CD14-positive monocyte (primary cell): ENCODE measurements at regions not wholly inside any gene's neighbourhood (a gene's known extent, or its start where the extent isn't known, plus 50 kb on each side); places are given as distances from the start of the nearest gene placed in this dataset.

ENCODE experiments used
- DNase-seq, 3 donors: peaks; one replicate each; pipeline ENCODE4 v3.0.0-alpha.2; 2011 to 2022
- H2AFZ ChIP-seq: 2 replicates; pipeline ENCODE4 v1.6.0; 2012; ENCODE audit warnings: mild to moderate bottlenecking, low read depth, low read length, inconsistent platforms; ENCODE audit not compliant: insufficient read depth, poor library complexity, severe bottlenecking
- H3K27ac ChIP-seq, 2 donors: 1 replicate in 1 of 2; 2 replicates in 1 of 2; pipeline ENCODE4 v1.5.1; 2012 to 2013; ENCODE audit warnings: low read length in 2 of 2, control low read depth in 1 of 2, inconsistent platforms in 1 of 2, low read depth in 1 of 2, mild to moderate bottlenecking in 1 of 2
- H3K27me3 ChIP-seq, 2 donors: one replicate each; pipeline versions ENCODE4 v1.6.0 to v1.6.1; 2011 to 2013; ENCODE audit warnings: low read length in 2 of 2; ENCODE audit not compliant: control insufficient read depth in 2 of 2, insufficient read depth in 2 of 2
- H3K36me3 ChIP-seq, 2 donors: replicated peaks in 1 of 2; 1 replicate in 1 of 2; 2 replicates in 1 of 2; pipeline versions ENCODE4 v1.5.1 to v1.6.1; 2012 to 2013; ENCODE audit warnings: low read length in 2 of 2, control low read depth in 1 of 2, inconsistent platforms in 1 of 2, mild to moderate bottlenecking in 1 of 2; ENCODE audit not compliant: insufficient read depth in 2 of 2, control insufficient read depth in 1 of 2
- H3K4me1 ChIP-seq, 2 donors: 1 replicate in 1 of 2; 2 replicates in 1 of 2; pipeline versions ENCODE4 v1.5.1 to v1.6.1; 2012 to 2013; ENCODE audit warnings: low read length in 2 of 2, control low read depth in 1 of 2, inconsistent platforms in 1 of 2, mild to moderate bottlenecking in 1 of 2, moderate library complexity in 1 of 2; ENCODE audit not compliant: insufficient read depth in 2 of 2, control insufficient read depth in 1 of 2
- H3K4me2 ChIP-seq: replicated peaks from 2 replicates; pipeline ENCODE3; 2012; ENCODE audit warnings: low read length, moderate library complexity, mild to moderate bottlenecking; ENCODE audit not compliant: poor library complexity, severe bottlenecking; ENCODE audit errors: extremely low read depth
- H3K4me3 ChIP-seq, 3 experiments: fragments of 200-600 bp in 1 of 3; sonication (generic) in 1 of 3; replicated peaks in 1 of 3; 1 replicate in 2 of 3; 2 replicates in 1 of 3; pipeline ENCODE4 v1.5.1; 2011 to 2013; ENCODE audit warnings: low read length in 3 of 3, mild to moderate bottlenecking in 3 of 3, control low read depth in 2 of 3, low read depth in 2 of 3, inconsistent platforms in 1 of 3, moderate library complexity in 1 of 3
- H3K79me2 ChIP-seq: 2 replicates; pipeline ENCODE4 v1.6.0; 2012; ENCODE audit warnings: mild to moderate bottlenecking, control low read depth, inconsistent platforms, low read length, moderate library complexity; ENCODE audit not compliant: insufficient read depth
- H3K9ac ChIP-seq: 2 replicates; pipeline ENCODE4 v1.6.0; 2017; ENCODE audit warnings: low read length, mild to moderate bottlenecking; ENCODE audit not compliant: insufficient read depth, poor library complexity, severe bottlenecking
- H3K9me3 ChIP-seq, 2 donors: replicated peaks in 1 of 2; 1 replicate in 1 of 2; 2 replicates in 1 of 2; pipeline versions ENCODE4 v1.5.1 to v1.6.1; 2012 to 2013; ENCODE audit warnings: low read length in 2 of 2, control low read depth in 1 of 2; ENCODE audit not compliant: control insufficient read depth in 1 of 2, insufficient read depth in 1 of 2
- H4K20me1 ChIP-seq: 2 replicates; pipeline ENCODE4 v1.6.0; 2012; ENCODE audit warnings: mild to moderate bottlenecking, low read length, control low read depth, moderate library complexity; ENCODE audit not compliant: insufficient read depth
- H3K27ac Mint-ChIP-seq, 7 donors: one replicate each; pipeline ENCODE4 v1.8.0; 2020; ENCODE audit warnings: mild to moderate bottlenecking in 7 of 7, mixed read lengths in 7 of 7, moderate library complexity in 6 of 7, inconsistent platforms in 2 of 7
- H3K27me3 Mint-ChIP-seq, 3 donors: one replicate each; pipeline ENCODE4 v1.8.0; 2021 to 2022; ENCODE audit warnings: low read depth in 3 of 3, mild to moderate bottlenecking in 3 of 3, mixed read lengths in 3 of 3, moderate library complexity in 3 of 3, inconsistent platforms in 1 of 3
- H3K36me3 Mint-ChIP-seq, 2 donors: one replicate each; pipeline ENCODE4 v1.8.0; 2020; ENCODE audit warnings: mixed read lengths in 2 of 2, inconsistent platforms in 1 of 2, mild to moderate bottlenecking in 1 of 2
- H3K4me1 Mint-ChIP-seq: one replicate; pipeline ENCODE4 v1.8.0; 2020; ENCODE audit warnings: mild to moderate bottlenecking, mixed read lengths
- H3K4me3 Mint-ChIP-seq, 2 donors: one replicate each; pipeline ENCODE4 v1.8.0; 2020; ENCODE audit warnings: mild to moderate bottlenecking in 2 of 2, mixed read lengths in 2 of 2, moderate library complexity in 1 of 2
- H3K9me3 Mint-ChIP-seq, 7 donors: one replicate each; pipeline ENCODE4 v1.8.0; 2020 to 2022; ENCODE audit warnings: mixed read lengths in 7 of 7, mild to moderate bottlenecking in 6 of 7, moderate library complexity in 6 of 7, inconsistent platforms in 2 of 7
- WGBS: methylation state at CpG from one replicate; pipeline ENCODE4 v1.1.5; 2013; ENCODE audit warnings: missing lambda C conversion rate; ENCODE audit not compliant: insufficient coverage; 5-methylcytosine and 5-hydroxymethylcytosine counted together
- intact Hi-C, 2 donors: fragments of 100-400 bp; cut with micrococcal nuclease; formaldehyde crosslinking; loops; one replicate each; pipeline versions ENCODE4 v1.15.0 to v1.15.1; 2023
- TF ChIP-seq, protein P1 (sequence below): fragments of 200-600 bp; IDR thresholded peaks from one replicate; pipeline ENCODE4 v1.8.0; 2022; ENCODE audit warnings: antibody characterized with exemption, mild to moderate bottlenecking

DNA sequence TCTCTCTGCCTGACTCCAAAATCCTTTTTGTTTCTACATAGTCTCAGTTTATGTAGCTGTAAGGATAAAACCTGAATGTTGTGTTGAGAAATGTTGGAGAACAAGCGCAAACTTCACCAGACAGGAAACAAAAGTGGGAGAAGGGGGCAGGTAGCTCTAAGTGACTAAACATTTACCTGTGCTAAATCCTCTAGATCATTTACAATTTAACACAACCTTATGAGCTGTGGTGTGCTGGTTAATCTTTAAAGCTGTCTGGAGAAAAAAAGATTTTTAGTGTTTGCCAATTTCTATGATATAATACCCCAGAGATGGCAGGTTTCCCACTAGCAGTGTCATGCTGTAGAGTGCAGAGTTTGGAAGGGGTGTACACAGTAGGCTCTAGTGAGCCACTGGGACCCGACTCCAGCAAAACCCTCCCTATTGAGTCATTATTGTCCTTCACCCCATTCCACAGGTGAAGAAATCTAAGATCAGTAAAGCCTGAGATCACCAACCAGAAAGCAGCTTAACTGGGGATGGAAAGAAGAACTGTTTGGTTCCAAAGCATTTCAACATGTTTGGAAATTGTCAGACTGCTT lies 992.0 kb downstream of the DCDC2C start:
- peaks cover 0 to 9% (median 2%) of the 10 kb centered on the region in 7 donors for H3K9me3 Mint-ChIP-seq
- peak overlapping the region in 1 of 7 donors; percentile 22 for H3K27ac Mint-ChIP-seq
- Histone ChIP-seq H3K79me2 (no peaks in the 10 kb centered on the region), H3K27ac (no peak overlapping the region), H3K9ac (no peak overlapping the region), H3K4me1 (no peaks in the 10 kb centered on the region), H3K36me3 (no peaks in the 10 kb centered on the region), H3K4me2 (no peak overlapping the region), H4K20me1 (no peaks in the 10 kb centered on the region), H2AFZ (no peak overlapping the region), H3K4me3 (no peak overlapping the region), H3K27me3 (no peaks in the 10 kb centered on the region), H3K9me3 (peaks cover 0 to 2% of the 10 kb centered on the region in 2 donors)
- WGBS: no CpG with 5 or more reads among the region's 2 CpGs
- H3K4me3 Mint-ChIP-seq: no peak overlapping the region
- TF ChIP-seq, protein P1, sequence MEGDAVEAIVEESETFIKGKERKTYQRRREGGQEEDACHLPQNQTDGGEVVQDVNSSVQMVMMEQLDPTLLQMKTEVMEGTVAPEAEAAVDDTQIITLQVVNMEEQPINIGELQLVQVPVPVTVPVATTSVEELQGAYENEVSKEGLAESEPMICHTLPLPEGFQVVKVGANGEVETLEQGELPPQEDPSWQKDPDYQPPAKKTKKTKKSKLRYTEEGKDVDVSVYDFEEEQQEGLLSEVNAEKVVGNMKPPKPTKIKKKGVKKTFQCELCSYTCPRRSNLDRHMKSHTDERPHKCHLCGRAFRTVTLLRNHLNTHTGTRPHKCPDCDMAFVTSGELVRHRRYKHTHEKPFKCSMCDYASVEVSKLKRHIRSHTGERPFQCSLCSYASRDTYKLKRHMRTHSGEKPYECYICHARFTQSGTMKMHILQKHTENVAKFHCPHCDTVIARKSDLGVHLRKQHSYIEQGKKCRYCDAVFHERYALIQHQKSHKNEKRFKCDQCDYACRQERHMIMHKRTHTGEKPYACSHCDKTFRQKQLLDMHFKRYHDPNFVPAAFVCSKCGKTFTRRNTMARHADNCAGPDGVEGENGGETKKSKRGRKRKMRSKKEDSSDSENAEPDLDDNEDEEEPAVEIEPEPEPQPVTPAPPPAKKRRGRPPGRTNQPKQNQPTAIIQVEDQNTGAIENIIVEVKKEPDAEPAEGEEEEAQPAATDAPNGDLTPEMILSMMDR: no peak
- H3K27me3 Mint-ChIP-seq: no peaks in the 10 kb centered on the region
- no peaks in the 10 kb centered on the region for H3K36me3 Mint-ChIP-seq
- no peaks in the 10 kb centered on the region for H3K4me1 Mint-ChIP-seq
- intact Hi-C loops: no loop called here
- DNase-seq: no peak

DNA sequence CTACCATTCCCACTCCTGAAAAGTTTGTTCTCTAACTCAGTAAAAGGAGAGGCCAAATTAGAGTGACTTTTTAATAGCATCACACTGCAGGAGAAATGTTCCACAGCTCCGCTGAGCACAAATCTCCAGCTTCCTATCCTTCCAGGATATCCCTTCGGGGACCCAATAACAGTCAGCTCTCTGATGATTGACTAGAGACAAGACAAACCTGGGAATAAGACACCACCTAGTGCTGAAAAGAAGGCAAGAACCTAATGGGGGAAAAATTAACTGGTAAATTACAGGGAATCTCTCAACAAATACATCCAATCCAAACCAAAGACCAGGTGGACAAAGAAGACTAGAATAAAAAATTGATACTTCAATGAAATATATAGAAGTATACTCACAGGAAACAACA lies 977.1 kb upstream of the SOX11 start:
- peaks cover 0 to 11% (median 2%) of the 10 kb centered on the region in 7 donors for H3K9me3 Mint-ChIP-seq
- H3K36me3 Mint-ChIP-seq: no peaks in the 10 kb centered on the region
- TF ChIP-seq, protein P1: no peak
- no peaks in the 10 kb centered on the region for H3K4me1 Mint-ChIP-seq
- H3K4me3 Mint-ChIP-seq: no peak overlapping the region
- no peaks in the 10 kb centered on the region for H3K27me3 Mint-ChIP-seq
- Histone ChIP-seq H3K9ac (no peak overlapping the region), H3K27me3 (no peaks in the 10 kb centered on the region), H3K36me3 (no peaks in the 10 kb centered on the region), H2AFZ (no peak overlapping the region), H3K79me2 (no peaks in the 10 kb centered on the region), H3K4me2 (no peak overlapping the region), H3K9me3 (peaks cover 4 to 8% of the 10 kb centered on the region in 2 donors), H3K4me1 (no peaks in the 10 kb centered on the region), H3K27ac (no peak overlapping the region), H4K20me1 (no peaks in the 10 kb centered on the region), H3K4me3 (no peak overlapping the region)
- no CpG with 5 or more reads among the region's 2 CpGs for WGBS
- intact Hi-C loops: no loop called here
- no peak for DNase-seq
- H3K27ac Mint-ChIP-seq: no peak overlapping the region
